ENCODE measurements at regions not wholly inside any gene's neighbourhood (a gene's known extent, or its start where the extent isn't known, plus 50 kb on each side); places are given as distances from the start of the nearest gene placed in this dataset.
"Not testable (repeated sequence)": the region's sequence is repeated elsewhere in the genome, so short reads cannot be mapped to it uniquely, and the experiment has no call there.

GRCh38 chr13:42445354-42445753 is 128.6 kb upstream of the TNFSF11 start:
- Histone ChIP-seq H2AFZ (ENCODE audit: control insufficient read depth, low read length) (no peak overlapping the region), H3K36me3 (ENCODE audit: control insufficient read depth in 2 of 2, extremely low read depth in 1 of 2, insufficient read depth in 2 of 2, low read length in 2 of 2) (no peaks in the 10 kb centered on the region), H3K4me3 (ENCODE audit: control insufficient read depth in 2 of 3, extremely low read depth in 1 of 3, insufficient read depth in 2 of 3, low read depth in 1 of 3, low read length in 3 of 3) (no peak overlapping the region), H3K79me2 (ENCODE audit: control insufficient read depth, insufficient read depth, low read length) (no peaks in the 10 kb centered on the region), H3K9me3 (ENCODE audit: control insufficient read depth, low read depth, low read length) (peaks cover 2% of the 10 kb centered on the region), H3K27me3 (ENCODE audit: control insufficient read depth, extremely low read depth, insufficient read depth, low read length) (no peaks in the 10 kb centered on the region), H3K27ac (ENCODE audit: control insufficient read depth, insufficient read depth, low read length) (no peak overlapping the region), H4K20me1 (ENCODE audit: control insufficient read depth, extremely low read depth, insufficient read depth, low read length) (no peaks in the 10 kb centered on the region), H3K4me1 (ENCODE audit: control insufficient read depth, extremely low read depth, insufficient read depth, low read length) (no peaks in the 10 kb centered on the region), H3K9me1 (ENCODE audit: control insufficient read depth, extremely low read depth, insufficient read depth, low read length) (no peaks in the 10 kb centered on the region), H3K4me2 (ENCODE audit: control insufficient read depth, extremely low read depth, insufficient read depth, low read depth, low read length) (no peak overlapping the region), H3K9ac (ENCODE audit: control insufficient read depth, extremely low read depth, insufficient read depth, low read length) (no peak overlapping the region)
- FAIRE-seq (no peak), DNase-seq (ENCODE audit: low read depth, low spot score) (no peak)
- no peak for TF ChIP-seq CTCF (optimal IDR thresholded peaks at IDR 0.05 in 1 of 3, IDR thresholded peaks at IDR 0.05 in 1 of 3, conservative IDR thresholded peaks at IDR 0.05 in 1 of 3; ENCODE audit: extremely low read depth in 1 of 3, insufficient read depth in 2 of 3, low read length in 3 of 3)
- TF ChIP-seq EZH2 (IDR thresholded peaks at IDR 0.05; ENCODE audit: low read length) = no peak
- dilution Hi-C loops (cut with MboI; ENCODE audit: extremely low pct_ligation_motif_present, low sequenced_read_pairs) = no loop called here

GRCh38 chr13:42446597-42446996 is 127.4 kb upstream of the TNFSF11 start:
- FAIRE-seq; H3K27ac ChIP-seq (ENCODE audit: control insufficient read depth, insufficient read depth, low read length); H4K20me1 ChIP-seq (ENCODE audit: control insufficient read depth, extremely low read depth, insufficient read depth, low read length); H3K9me3 ChIP-seq (ENCODE audit: control insufficient read depth, low read depth, low read length); H2AFZ ChIP-seq (ENCODE audit: control insufficient read depth, low read length); H3K4me2 ChIP-seq (ENCODE audit: control insufficient read depth, extremely low read depth, insufficient read depth, low read depth, low read length); H3K27me3 ChIP-seq (ENCODE audit: control insufficient read depth, extremely low read depth, insufficient read depth, low read length); H3K4me1 ChIP-seq (ENCODE audit: control insufficient read depth, extremely low read depth, insufficient read depth, low read length); DNase-seq (ENCODE audit: low read depth, low spot score); H3K4me3 ChIP-seq (ENCODE audit: control insufficient read depth in 2 of 3, extremely low read depth in 1 of 3, insufficient read depth in 2 of 3, low read depth in 1 of 3, low read length in 3 of 3); dilution Hi-C loops (cut with MboI; ENCODE audit: extremely low pct_ligation_motif_present, low sequenced_read_pairs); H3K9ac ChIP-seq (ENCODE audit: control insufficient read depth, extremely low read depth, insufficient read depth, low read length); H3K79me2 ChIP-seq (ENCODE audit: control insufficient read depth, insufficient read depth, low read length); H3K36me3 ChIP-seq (ENCODE audit: control insufficient read depth in 2 of 2, extremely low read depth in 1 of 2, insufficient read depth in 2 of 2, low read length in 2 of 2); H3K9me1 ChIP-seq (ENCODE audit: control insufficient read depth, extremely low read depth, insufficient read depth, low read length): not testable (repeated sequence)

GRCh38 chr13:42453091-42453645 is 120.8 kb upstream of the TNFSF11 start:
- Histone ChIP-seq H3K79me2 (ENCODE audit: control insufficient read depth, insufficient read depth, low read length) (no peaks in the 10 kb centered on the region), H3K36me3 (ENCODE audit: control insufficient read depth in 2 of 2, extremely low read depth in 1 of 2, insufficient read depth in 2 of 2, low read length in 2 of 2) (no peaks in the 10 kb centered on the region), H4K20me1 (ENCODE audit: control insufficient read depth, extremely low read depth, insufficient read depth, low read length) (no peaks in the 10 kb centered on the region), H3K9ac (ENCODE audit: control insufficient read depth, extremely low read depth, insufficient read depth, low read length) (no peak overlapping the region), H3K4me3 (ENCODE audit: control insufficient read depth in 2 of 3, extremely low read depth in 1 of 3, insufficient read depth in 2 of 3, low read depth in 1 of 3, low read length in 3 of 3) (no peak overlapping the region), H3K27me3 (ENCODE audit: control insufficient read depth, extremely low read depth, insufficient read depth, low read length) (no peaks in the 10 kb centered on the region), H3K9me1 (ENCODE audit: control insufficient read depth, extremely low read depth, insufficient read depth, low read length) (no peaks in the 10 kb centered on the region), H3K4me1 (ENCODE audit: control insufficient read depth, extremely low read depth, insufficient read depth, low read length) (no peaks in the 10 kb centered on the region), H3K4me2 (ENCODE audit: control insufficient read depth, extremely low read depth, insufficient read depth, low read depth, low read length) (no peak overlapping the region), H3K9me3 (ENCODE audit: control insufficient read depth, low read depth, low read length) (no peaks in the 10 kb centered on the region), H3K27ac (ENCODE audit: control insufficient read depth, insufficient read depth, low read length) (no peak overlapping the region), H2AFZ (ENCODE audit: control insufficient read depth, low read length) (no peak overlapping the region)
- DNase-seq (ENCODE audit: low read depth, low spot score) (no peak), FAIRE-seq (no peak)
- TF ChIP-seq CTCF (optimal IDR thresholded peaks at IDR 0.05 in 1 of 3, IDR thresholded peaks at IDR 0.05 in 1 of 3, conservative IDR thresholded peaks at IDR 0.05 in 1 of 3; ENCODE audit: extremely low read depth in 1 of 3, insufficient read depth in 2 of 3, low read length in 3 of 3) (no peak), EZH2 (IDR thresholded peaks at IDR 0.05; ENCODE audit: low read length) (no peak)
- dilution Hi-C loops (cut with MboI; ENCODE audit: extremely low pct_ligation_motif_present, low sequenced_read_pairs) = no loop called here

Data from keratinocyte (primary cell).